ENCODE measurements at regions not wholly inside any gene's neighbourhood (a gene's known extent, or its start where the extent isn't known, plus 50 kb on each side); places are given as distances from the start of the nearest gene placed in this dataset.

GRCh38 chr3:7847521-7847920, 654.1 kb upstream of the LMCD1 start:
- no peak for DNase-seq
- no peak for TF ChIP-seq CTCF (IDR thresholded peaks at IDR 0.05)
- no peaks in the 10 kb centered on the region for H3K36me3 ChIP-seq
- intact Hi-C loops (cut with DNase I; ENCODE audit: low total_unique reads): no loop called here
- no peak overlapping the region for H3K27ac ChIP-seq
- no peaks in the 10 kb centered on the region for H3K9me3 ChIP-seq
- no peaks in the 10 kb centered on the region for H3K4me1 ChIP-seq
- no peak overlapping the region for H3K4me3 ChIP-seq
- H3K27me3 ChIP-seq: no peaks in the 10 kb centered on the region

- intact Hi-C loops (cut with DNase I; ENCODE audit: low total_unique reads): no loop called here
- Histone ChIP-seq H3K4me3 (no peak overlapping the region), H3K36me3 (no peaks in the 10 kb centered on the region), H3K27me3 (no peaks in the 10 kb centered on the region), H3K4me1 (no peaks in the 10 kb centered on the region), H3K9me3 (no peaks in the 10 kb centered on the region), H3K27ac (no peak overlapping the region)
- no peak for DNase-seq
- no peak for TF ChIP-seq CTCF (IDR thresholded peaks at IDR 0.05)
Observed at GRCh38 chr3:7854266-7854665, 647.4 kb upstream of the LMCD1 start.

- Histone ChIP-seq H3K4me1 (no peaks in the 10 kb centered on the region), H3K27me3 (no peaks in the 10 kb centered on the region), H3K27ac (no peak overlapping the region), H3K36me3 (no peaks in the 10 kb centered on the region), H3K4me3 (no peak overlapping the region), H3K9me3 (no peaks in the 10 kb centered on the region)
- intact Hi-C loops (cut with DNase I; ENCODE audit: low total_unique reads): no loop called here
- no peak for TF ChIP-seq CTCF (IDR thresholded peaks at IDR 0.05)
- no peak for DNase-seq
Observed at GRCh38 chr3:7854721-7855120, 646.9 kb upstream of the LMCD1 start.

GRCh38 chr3:7865611-7866010, 636.0 kb upstream of the LMCD1 start:
- Histone ChIP-seq H3K4me3 (no peak overlapping the region), H3K27ac (no peak overlapping the region), H3K27me3 (no peaks in the 10 kb centered on the region), H3K9me3 (no peaks in the 10 kb centered on the region), H3K36me3 (no peaks in the 10 kb centered on the region), H3K4me1 (no peaks in the 10 kb centered on the region)
- DNase-seq: no peak
- TF ChIP-seq CTCF (IDR thresholded peaks at IDR 0.05): no peak
- intact Hi-C loops (cut with DNase I; ENCODE audit: low total_unique reads): no loop called here

- no peak for TF ChIP-seq CTCF (IDR thresholded peaks at IDR 0.05)
- intact Hi-C loops (cut with DNase I; ENCODE audit: low total_unique reads): no loop called here
- no peaks in the 10 kb centered on the region for H3K4me1 ChIP-seq
Observed at GRCh38 chr3:7867587-7867986, 634.0 kb upstream of the LMCD1 start.

GRCh38 chr3:7871003-7871560, 630.5 kb upstream of the LMCD1 start:
- Histone ChIP-seq H3K36me3 (no peaks in the 10 kb centered on the region), H3K27ac (no peak overlapping the region), H3K4me1 (peaks cover 0 to 3% (median 0%) of the 10 kb centered on the region in 4 donors), H3K4me3 (no peak overlapping the region), H3K27me3 (no peaks in the 10 kb centered on the region), H3K9me3 (no peaks in the 10 kb centered on the region)
- intact Hi-C loops (cut with DNase I; ENCODE audit: low total_unique reads): no loop called here
- TF ChIP-seq CTCF (IDR thresholded peaks at IDR 0.05): no peak
- DNase-seq: no peak

More at GRCh38 chr3:7867587-7867986, 634.0 kb upstream of the LMCD1 start:
- no peaks in the 10 kb centered on the region for H3K36me3 ChIP-seq
- H3K9me3 ChIP-seq: no peaks in the 10 kb centered on the region
- no peak for DNase-seq
- no peak overlapping the region for H3K4me3 ChIP-seq
- H3K27ac ChIP-seq: no peak overlapping the region
- no peaks in the 10 kb centered on the region for H3K27me3 ChIP-seq
